ENCODE measurements at regions not wholly inside any gene's neighbourhood (a gene's known extent, or its start where the extent isn't known, plus 50 kb on each side); places are given as distances from the start of the nearest gene placed in this dataset.

- Mint-ChIP-seq H3K27me3 (peaks cover 13% of the 10 kb centered on the region), H3K4me3 (no peak overlapping the region), H3K27ac (no peak overlapping the region), H3K9me3 (no peaks in the 10 kb centered on the region), H3K4me1 (peaks cover 2% of the 10 kb centered on the region), H3K36me3 (ENCODE audit: low read depth) (no peaks in the 10 kb centered on the region)
- POLR2A ChIA-PET: interaction anchor here (0.6 kb wide), 1 partner anchor 13 kb away, joined by 3 read pairs; no protein-coding TSS in a partner anchor
- no peak for DNase-seq
- CTCF ChIA-PET: interaction anchor here (0.8 to 1.6 kb wide), 4 partner anchors 13 to 188 kb away, joined by 3 to 7 read pairs (median 4); no protein-coding TSS in a partner anchor
Measured at GRCh38 chr1:9476790-9477463, 62.3 kb upstream of the SLC25A33 start.

- Mint-ChIP-seq H3K9me3 (no peaks in the 10 kb centered on the region), H3K4me3 (no peak overlapping the region), H3K36me3 (ENCODE audit: low read depth) (no peaks in the 10 kb centered on the region), H3K27ac (no peak overlapping the region), H3K4me1 (peaks cover 2% of the 10 kb centered on the region), H3K27me3 (peaks cover 13% of the 10 kb centered on the region)
- POLR2A ChIA-PET: no interaction called here
- CTCF ChIA-PET: interaction anchor here (0.8 to 1.6 kb wide), 3 partner anchors 13 to 188 kb away, joined by 3 to 7 read pairs (median 3); no protein-coding TSS in a partner anchor
- DNase-seq: no peak
Measured at GRCh38 chr1:9477535-9477934, 61.7 kb upstream of the SLC25A33 start.

GRCh38 chr1:9478021-9478420 is 61.2 kb upstream of the SLC25A33 start:
- POLR2A ChIA-PET: no interaction called here
- H3K27me3 Mint-ChIP-seq: peaks cover 13% of the 10 kb centered on the region
- peaks cover 2% of the 10 kb centered on the region for H3K4me1 Mint-ChIP-seq
- H3K4me3 Mint-ChIP-seq: no peak overlapping the region
- CTCF ChIA-PET: no interaction called here
- no peak for DNase-seq
- H3K36me3 Mint-ChIP-seq (ENCODE audit: low read depth): no peaks in the 10 kb centered on the region
- H3K27ac Mint-ChIP-seq: no peak overlapping the region
- H3K9me3 Mint-ChIP-seq: no peaks in the 10 kb centered on the region

- H3K36me3 Mint-ChIP-seq (ENCODE audit: low read depth): no peaks in the 10 kb centered on the region
- no peaks in the 10 kb centered on the region for H3K9me3 Mint-ChIP-seq
- ChIA-PET POLR2A (no interaction called here), CTCF (interaction anchor here (1.8 kb wide), 1 partner anchor 10 kb away, joined by 5 read pairs; no protein-coding TSS in a partner anchor)
- no peak overlapping the region for H3K27ac Mint-ChIP-seq
- H3K4me1 Mint-ChIP-seq: peaks cover 2% of the 10 kb centered on the region
- H3K4me3 Mint-ChIP-seq: no peak overlapping the region
- no peak for DNase-seq
- peaks cover 18% of the 10 kb centered on the region for H3K27me3 Mint-ChIP-seq
Measured at GRCh38 chr1:9481048-9481447, 58.2 kb upstream of the SLC25A33 start.

GRCh38 chr1:9482403-9482802 is 56.9 kb upstream of the SLC25A33 start:
- Mint-ChIP-seq H3K4me1 (no peaks in the 10 kb centered on the region), H3K36me3 (ENCODE audit: low read depth) (no peaks in the 10 kb centered on the region), H3K27me3 (peaks cover 22% of the 10 kb centered on the region), H3K27ac (no peak overlapping the region), H3K4me3 (no peak overlapping the region), H3K9me3 (no peaks in the 10 kb centered on the region)
- POLR2A ChIA-PET: no interaction called here
- no peak for DNase-seq
- CTCF ChIA-PET: no interaction called here

GRCh38 chr1:9482816-9483572 is 56.3 kb upstream of the SLC25A33 start:
- Mint-ChIP-seq H3K27me3 (peaks cover 22% of the 10 kb centered on the region), H3K4me3 (no peak overlapping the region), H3K27ac (no peak overlapping the region), H3K36me3 (ENCODE audit: low read depth) (no peaks in the 10 kb centered on the region), H3K4me1 (no peaks in the 10 kb centered on the region), H3K9me3 (no peaks in the 10 kb centered on the region)
- DNase-seq: no peak
- POLR2A ChIA-PET: no interaction called here
- CTCF ChIA-PET: interaction anchor here (1.3 kb wide), 1 partner anchor 216 kb away, joined by 3 read pairs; no protein-coding TSS in a partner anchor

GRCh38 chr1:9486466-9487140 is 52.7 kb upstream of the SLC25A33 start:
- Mint-ChIP-seq H3K9me3 (no peaks in the 10 kb centered on the region), H3K27ac (no peak overlapping the region), H3K27me3 (peaks cover 22% of the 10 kb centered on the region), H3K4me1 (peaks cover 5% of the 10 kb centered on the region), H3K36me3 (ENCODE audit: low read depth) (no peaks in the 10 kb centered on the region), H3K4me3 (no peak overlapping the region)
- ChIA-PET POLR2A (no interaction called here), CTCF (interaction anchor here (0.6 kb wide), 1 partner anchor 21 kb away, joined by 3 read pairs; no protein-coding TSS in a partner anchor)
- DNase-seq: no peak

Measured in activated CD4-positive, alpha-beta memory T cell treated with anti-CD3 and anti-CD28 coated beads, Interleukin-2, amount 10 ng/mL, durations not matched to agents 7 days and 5 days (primary cell).